GM12878 (cell line): ENCODE measurements at regions not wholly inside any gene's neighbourhood (a gene's known extent, or its start where the extent isn't known, plus 50 kb on each side); places are given as distances from the start of the nearest gene placed in this dataset.

Source experiments
- ATAC-seq: fragments of 200-7000 bp; cut with Tn5 transposase; 3 replicates; pipeline ENCODE4 v1.9.1; 2020; ENCODE audit warnings: mild to moderate bottlenecking, moderate library complexity
- BruUV-seq: library from RNA; stranded (reverse); fragments of 400-500 nt; replicated peaks from 2 replicates; lab custom pipeline; 2021; lab: Mats Ljungman, UMichigan
- CTCF ChIA-PET: fragments of 300-600 bp; sonication (Branson Sonifier 250); formaldehyde crosslinking; extraction: SDS; loops from one replicate; lab custom pipeline; 2021; ENCODE audit warnings: inconsistent platforms; lab: Yijun Ruan, JAX
- POLR2A ChIA-PET: fragments of 350-600 bp; formaldehyde crosslinking; extraction: SDS; loops from one replicate; lab custom pipeline; 2021; ENCODE audit warnings: inconsistent platforms; lab: Charles Lee
- RAD21 ChIA-PET: fragments of 300-600 bp; sonication (Branson Sonifier 250); formaldehyde crosslinking; loops from one replicate; lab custom pipeline; 2023; ENCODE audit warnings: antibody characterized with exemption; ENCODE audit not compliant: unreplicated experiment; lab: Charles Lee
- SMC1A ChIA-PET: fragments of 300-600 bp; sonication (Branson Sonifier 250); formaldehyde crosslinking; loops from one replicate; lab custom pipeline; 2023; ENCODE audit not compliant: unreplicated experiment, uncharacterized antibody; lab: Charles Lee
- DNase-seq: peaks from one replicate; pipeline ENCODE4 v3.0.0-alpha.2; 2011; ENCODE audit warnings: low read depth, low spot score
- FAIRE-seq: peaks from 3 replicates; lab custom pipeline; 2011; peaks lifted over from hg19 to GRCh38; lab: Jason Lieb, UNC
- H2AFZ ChIP-seq: 2 replicates; pipeline ENCODE4 v1.6.0; 2011; ENCODE audit warnings: low read depth, low read length, control low read depth; ENCODE audit not compliant: control insufficient read depth
- H3K27ac ChIP-seq: 2 replicates; pipeline ENCODE4 v1.5.1; 2011; ENCODE audit warnings: control low read depth; ENCODE audit not compliant: control insufficient read depth, insufficient read depth
- H3K27me3 ChIP-seq, 2 experiments: replicated peaks in 1 of 2; 2 replicates each; pipeline versions ENCODE4 v1.6.0 to v1.6.1; 2011; ENCODE audit warnings: low read length in 1 of 2; ENCODE audit not compliant: control insufficient read depth in 2 of 2, insufficient read depth in 2 of 2
- H3K36me3 ChIP-seq, 2 experiments: 2 replicates each; pipeline ENCODE4 v1.5.1; 2011; ENCODE audit warnings: low read length in 1 of 2; ENCODE audit not compliant: control insufficient read depth in 2 of 2, insufficient read depth in 2 of 2
- H3K4me1 ChIP-seq: 2 replicates; pipeline ENCODE4 v1.6.1; 2011; ENCODE audit warnings: mild to moderate bottlenecking, low read length, moderate library complexity, mixed read lengths; ENCODE audit not compliant: control insufficient read depth, insufficient read depth
- H3K4me2 ChIP-seq: 2 replicates; pipeline ENCODE4 v1.6.0; 2011; ENCODE audit warnings: control low read depth; ENCODE audit not compliant: control insufficient read depth, insufficient read depth
- H3K4me3 ChIP-seq: fragments of 200-600 bp; sonication (generic); 2 replicates; pipeline ENCODE4 v1.5.1; 2016
- H3K79me2 ChIP-seq: 2 replicates; pipeline ENCODE4 v1.6.0; 2011; ENCODE audit warnings: low read length; ENCODE audit not compliant: control insufficient read depth, insufficient read depth
- H3K9ac ChIP-seq: 2 replicates; pipeline ENCODE4 v1.8.0; 2011; ENCODE audit warnings: low read length, control low read depth, mixed read lengths; ENCODE audit not compliant: control insufficient read depth, insufficient read depth
- H3K9me3 ChIP-seq: replicated peaks from 3 replicates; pipeline ENCODE4 v1.5.1; 2011; ENCODE audit warnings: mild to moderate bottlenecking, low read length; ENCODE audit not compliant: control insufficient read depth, insufficient read depth
- H4K20me1 ChIP-seq: 2 replicates; pipeline ENCODE4 v1.6.0; 2011; ENCODE audit not compliant: control insufficient read depth, insufficient read depth
- EED ChIP-seq: sonication (generic); IDR thresholded peaks from 2 replicates; pipeline ENCODE4 v1.6.1; 2016; ENCODE audit warnings: antibody characterized with exemption, low read depth
- NR2C2 ChIP-seq: IDR thresholded peaks from 2 replicates; pipeline ENCODE4 v1.6.1; 2011; ENCODE audit warnings: borderline replicate concordance, low read depth; ENCODE audit not compliant: control insufficient read depth, insufficient read length
- PAX8 ChIP-seq: fragments of 450-650 bp; IDR thresholded peaks from 2 replicates; pipeline ENCODE4 v1.6.1; 2017; ENCODE audit warnings: mild to moderate bottlenecking, moderate library complexity
- WGBS: methylation state at CpG from one replicate; pipeline ENCODE4 v1.1.6; 2016; ENCODE audit warnings: low lambda C conversion rate; ENCODE audit not compliant: insufficient replicate concordance, insufficient coverage; ENCODE audit errors: missing lambda C conversion rate; 5-methylcytosine and 5-hydroxymethylcytosine counted together
- in situ Hi-C: fragments of 300-500 bp; cut with MboI; formaldehyde crosslinking; loops from 9 replicates; pipeline ENCODE4 v1.14.3; 2018; ENCODE audit warnings: mixed read lengths
- intact Hi-C: fragments of 100-400 bp; cut with micrococcal nuclease; formaldehyde crosslinking; loops from one replicate; pipeline ENCODE4 v1.14.2; 2022; ENCODE audit not compliant: unreplicated experiment

- ChIA-PET RAD21 (interaction anchor here (1.0 to 2.3 kb wide), 3 partner anchors 35 to 60 kb away, joined by 3 to 20 read pairs (median 4); no protein-coding TSS in a partner anchor), SMC1A (interaction anchor here (0.9 to 2.4 kb wide), 3 partner anchors 31 to 57 kb away, joined by 3 to 17 read pairs (median 3); no protein-coding TSS in a partner anchor), POLR2A (no interaction called here), CTCF (interaction anchor here (1.3 to 4.3 kb wide), 8 partner anchors 11 to 658 kb away, joined by 3 to 50 read pairs (median 6); a partner anchor contains a TSS)
- WGBS = 39% methylated on average over 2 of the region's 2 CpGs
- DNase-seq = no peak
- no peak overlapping the region for H2AFZ ChIP-seq
- H3K4me1 ChIP-seq = no peaks in the 10 kb centered on the region
- no peaks in the 10 kb centered on the region for H3K9me3 ChIP-seq
- intact Hi-C loops (loop anchor here (5.0 to 10.0 kb wide), 3 partner anchors 59 to 1067 kb away; no protein-coding TSS in a partner anchor), in situ Hi-C loops (loop anchor here (5.0 to 25.0 kb wide), 2 partner anchors 37 to 432 kb away; no protein-coding TSS in a partner anchor)
- no peaks in the 10 kb centered on the region for H3K27me3 ChIP-seq
- ATAC-seq = no peak
- no peak for FAIRE-seq
- H3K4me2 ChIP-seq = no peak overlapping the region
- TF ChIP-seq EED = no peak
- no peak for TF ChIP-seq NR2C2
- H3K9ac ChIP-seq = no peak overlapping the region
- H3K27ac ChIP-seq = no peak overlapping the region
- H4K20me1 ChIP-seq = no peaks in the 10 kb centered on the region
- H3K36me3 ChIP-seq = no peaks in the 10 kb centered on the region
- H3K4me3 ChIP-seq = no peak overlapping the region
- BruUV-seq = no TSS peak
- no peaks in the 10 kb centered on the region for H3K79me2 ChIP-seq
These were observed 76.4 kb upstream of the SCIN start for GRCh38 chr7:12493863-12494686.

- H4K20me1 ChIP-seq = no peaks in the 10 kb centered on the region
- H3K4me1 ChIP-seq = no peaks in the 10 kb centered on the region
- in situ Hi-C loops = loop anchor here (5.0 to 25.0 kb wide), 2 partner anchors 37 to 432 kb away; no protein-coding TSS in a partner anchor
- H3K9me3 ChIP-seq = no peaks in the 10 kb centered on the region
- H3K27ac ChIP-seq = no peak overlapping the region
- BruUV-seq = no TSS peak
- no peak for TF ChIP-seq PAX8
- ChIA-PET RAD21 (interaction anchor here (1.0 to 2.3 kb wide), 3 partner anchors 36 to 61 kb away, joined by 3 to 20 read pairs (median 4); no protein-coding TSS in a partner anchor), SMC1A (interaction anchor here (0.9 to 2.4 kb wide), 4 partner anchors 30 to 58 kb away, joined by 3 to 17 read pairs (median 3); no protein-coding TSS in a partner anchor), POLR2A (no interaction called here), CTCF (interaction anchor here (0.8 to 4.3 kb wide), 9 partner anchors 10 to 659 kb away, joined by 3 to 50 read pairs (median 5); a partner anchor contains a TSS)
- no peak overlapping the region for H2AFZ ChIP-seq
- H3K9ac ChIP-seq = no peak overlapping the region
- no peak for DNase-seq
- no peaks in the 10 kb centered on the region for H3K27me3 ChIP-seq
- no peaks in the 10 kb centered on the region for H3K36me3 ChIP-seq
- no peaks in the 10 kb centered on the region for H3K79me2 ChIP-seq
- H3K4me3 ChIP-seq = no peak overlapping the region
- intact Hi-C loops = loop anchor here (5.0 to 10.0 kb wide), 3 partner anchors 60 to 1067 kb away; no protein-coding TSS in a partner anchor
- 53% methylated on average over 3 of the region's 3 CpGs for WGBS
- peak; percentile 46; the same call in 2 of the 3 replicates for ATAC-seq
- H3K4me2 ChIP-seq = no peak overlapping the region
- FAIRE-seq = no peak
These were observed 75.9 kb upstream of the SCIN start for GRCh38 chr7:12494687-12495024.
